OCI-LY3 (cell line): ENCODE measurements at regions not wholly inside any gene's neighbourhood (a gene's known extent, or its start where the extent isn't known, plus 50 kb on each side); places are given as distances from the start of the nearest gene placed in this dataset.

Experiments used
- H2AFZ ChIP-seq: fragments of 200-600, 300-600 bp; shearing (Covaris generic); 2 replicates; pipeline ENCODE4 v1.6.0; 2014; ENCODE audit warnings: antibody characterized with exemption, low read depth, low read length
- H3K27ac ChIP-seq: fragments of 200-600, 300-600 bp; sonication (generic); 2 replicates; pipeline ENCODE4 v1.5.1; 2014; ENCODE audit warnings: mild to moderate bottlenecking, low read length, moderate library complexity, mixed read lengths
- H3K27me3 ChIP-seq: fragments of 200-600, 300-600 bp; sonication (generic); 2 replicates; pipeline ENCODE4 v1.6.1; 2014; ENCODE audit warnings: low read depth, low read length, mixed read lengths
- H3K36me3 ChIP-seq: fragments of 200-600, 300-600 bp; sonication (generic); replicated peaks from 2 replicates; pipeline ENCODE3; 2014; ENCODE audit warnings: low read depth, low read length, mixed read lengths
- H3K4me1 ChIP-seq: fragments of 300-600, 200-600 bp; sonication (generic); 2 replicates; pipeline ENCODE4 v1.6.1; 2014; ENCODE audit warnings: low read length, mixed read lengths
- H3K4me2 ChIP-seq: fragments of 200-600, 300-600 bp; sonication (generic); 2 replicates; pipeline ENCODE4 v1.6.1; 2014; ENCODE audit warnings: low read length, mixed read lengths
- H3K4me3 ChIP-seq: fragments of 300-600, 200-600 bp; sonication (generic); 2 replicates; pipeline ENCODE4 v1.5.1; 2014; ENCODE audit warnings: antibody characterized with exemption, mild to moderate bottlenecking, low read length, moderate library complexity
- H3K79me2 ChIP-seq: fragments of 300-600, 200-600 bp; shearing (Covaris generic); 2 replicates; pipeline ENCODE4 v1.6.1; 2014; ENCODE audit warnings: mild to moderate bottlenecking, low read length, mixed read lengths
- H3K9ac ChIP-seq: fragments of 300-600, 200-600 bp; shearing (Covaris generic); 2 replicates; pipeline ENCODE4 v1.6.0; 2014; ENCODE audit warnings: mild to moderate bottlenecking, low read length, moderate library complexity
- H3K9me3 ChIP-seq: fragments of 200-600, 300-600 bp; shearing (Covaris generic); 2 replicates; pipeline ENCODE4 v1.6.1; 2014; ENCODE audit warnings: low read length, mixed read lengths; ENCODE audit not compliant: insufficient read depth
- H4K20me1 ChIP-seq: fragments of 200-600, 300-600 bp; sonication (generic); 2 replicates; pipeline ENCODE4 v1.6.1; 2016; ENCODE audit warnings: low read length, mixed read lengths; ENCODE audit not compliant: insufficient read depth
- CTCF ChIP-seq: fragments of 200-600, 300-600 bp; sonication (generic); IDR thresholded peaks from 2 replicates; pipeline ENCODE4 v1.5.1; 2014; ENCODE audit warnings: antibody characterized with exemption, low read length, low read depth
- EZH2phosphoT487 ChIP-seq: fragments of 200-600 bp; shearing (Covaris generic); IDR thresholded peaks from 2 replicates; pipeline ENCODE4 v1.6.1; 2018; ENCODE audit warnings: antibody characterized with exemption, mixed run types, low read depth

- Histone ChIP-seq H4K20me1 (no peaks in the 10 kb centered on the region), H2AFZ (no peak overlapping the region), H3K4me3 (no peak overlapping the region), H3K27ac (no peak overlapping the region), H3K27me3 (no peaks in the 10 kb centered on the region), H3K4me1 (no peaks in the 10 kb centered on the region), H3K36me3 (no peaks in the 10 kb centered on the region), H3K4me2 (no peak overlapping the region), H3K9ac (no peak overlapping the region), H3K79me2 (no peaks in the 10 kb centered on the region), H3K9me3 (no peaks in the 10 kb centered on the region)
- TF ChIP-seq EZH2phosphoT487, result no peak
- no peak for TF ChIP-seq CTCF
Measured at GRCh38 chr2:44825702-44826101, 115.8 kb upstream of the SIX3 start.

- H3K4me3 ChIP-seq, result no peak overlapping the region
- H3K9ac ChIP-seq, result no peak overlapping the region
- no peaks in the 10 kb centered on the region for H3K27me3 ChIP-seq
- no peaks in the 10 kb centered on the region for H3K4me1 ChIP-seq
- no peak overlapping the region for H3K4me2 ChIP-seq
- H2AFZ ChIP-seq, result no peak overlapping the region
- no peaks in the 10 kb centered on the region for H3K36me3 ChIP-seq
- H3K27ac ChIP-seq, result no peak overlapping the region
- H3K79me2 ChIP-seq, result no peaks in the 10 kb centered on the region
- no peaks in the 10 kb centered on the region for H4K20me1 ChIP-seq
- H3K9me3 ChIP-seq, result no peaks in the 10 kb centered on the region
- no peak for TF ChIP-seq CTCF
- TF ChIP-seq EZH2phosphoT487, result no peak
Measured at GRCh38 chr2:44826601-44827000, 114.9 kb upstream of the SIX3 start.

GRCh38 chr2:44829771-44830170 is 111.7 kb upstream of the SIX3 start:
- Histone ChIP-seq H2AFZ (no peak overlapping the region), H3K4me2 (no peak overlapping the region), H3K4me1 (peaks cover 27% of the 10 kb centered on the region), H3K9ac (no peak overlapping the region), H3K36me3 (no peaks in the 10 kb centered on the region), H3K9me3 (no peaks in the 10 kb centered on the region), H4K20me1 (no peaks in the 10 kb centered on the region), H3K27me3 (no peaks in the 10 kb centered on the region), H3K4me3 (no peak overlapping the region), H3K27ac (no peak overlapping the region), H3K79me2 (no peaks in the 10 kb centered on the region)
- TF ChIP-seq EZH2phosphoT487 (no peak), CTCF (no peak)

GRCh38 chr2:44833171-44834069 is 108.1 kb upstream of the SIX3 start:
- no peaks in the 10 kb centered on the region for H3K9me3 ChIP-seq
- no peaks in the 10 kb centered on the region for H3K36me3 ChIP-seq
- H3K27ac ChIP-seq, result peak overlapping the region; percentile 65
- peaks cover 61% of the 10 kb centered on the region for H3K4me1 ChIP-seq
- no peak overlapping the region for H2AFZ ChIP-seq
- peak overlapping the region; percentile 24 for H3K4me2 ChIP-seq
- no peaks in the 10 kb centered on the region for H3K27me3 ChIP-seq
- no peak overlapping the region for H3K4me3 ChIP-seq
- TF ChIP-seq CTCF (no peak), EZH2phosphoT487 (no peak)
- H4K20me1 ChIP-seq, result no peaks in the 10 kb centered on the region
- H3K9ac ChIP-seq, result no peak overlapping the region
- H3K79me2 ChIP-seq, result no peaks in the 10 kb centered on the region
